ENCODE measurements at regions not wholly inside any gene's neighbourhood (a gene's known extent, or its start where the extent isn't known, plus 50 kb on each side); places are given as distances from the start of the nearest gene placed in this dataset.

- Histone ChIP-seq H3K9me3 (replicated peaks) (peaks cover 5% of the 10 kb centered on the region), H3K4me1 (no peaks in the 10 kb centered on the region), H3K36me3 (no peaks in the 10 kb centered on the region), H3K4me3 (no peak overlapping the region), H3K27ac (replicated peaks) (no peak overlapping the region), H3K27me3 (ENCODE audit: low read depth) (peaks cover 28% of the 10 kb centered on the region)
- DNase-seq: no peak
- TF ChIP-seq CTCF (IDR thresholded peaks at IDR 0.05; ENCODE audit: borderline replicate concordance): no peak
- intact Hi-C loops (cut with micrococcal nuclease): no loop called here
Measured at GRCh38 chr11:127270851-127271250, 270.3 kb upstream of the KIRREL3 start.

GRCh38 chr11:127269911-127270310 lies 269.3 kb upstream of the KIRREL3 start:
- H3K27me3 ChIP-seq (ENCODE audit: low read depth): peaks cover 18% of the 10 kb centered on the region
- H3K4me1 ChIP-seq: no peaks in the 10 kb centered on the region
- no peak overlapping the region for H3K27ac ChIP-seq (replicated peaks)
- H3K9me3 ChIP-seq (replicated peaks): peaks cover 5% of the 10 kb centered on the region
- intact Hi-C loops (cut with micrococcal nuclease): no loop called here
- no peak overlapping the region for H3K4me3 ChIP-seq
- DNase-seq: no peak
- no peak for TF ChIP-seq CTCF (IDR thresholded peaks at IDR 0.05; ENCODE audit: borderline replicate concordance)
- no peaks in the 10 kb centered on the region for H3K36me3 ChIP-seq

- no peaks in the 10 kb centered on the region for H3K4me1 ChIP-seq
- H3K27me3 ChIP-seq (ENCODE audit: low read depth): peaks cover 17% of the 10 kb centered on the region
- no peak for DNase-seq
- intact Hi-C loops (cut with micrococcal nuclease): no loop called here
- H3K36me3 ChIP-seq: no peaks in the 10 kb centered on the region
- H3K27ac ChIP-seq (replicated peaks): no peak overlapping the region
- H3K9me3 ChIP-seq (replicated peaks): peaks cover 5% of the 10 kb centered on the region
- TF ChIP-seq CTCF (IDR thresholded peaks at IDR 0.05; ENCODE audit: borderline replicate concordance): no peak
- H3K4me3 ChIP-seq: no peak overlapping the region
Measured at GRCh38 chr11:127268932-127269331, 268.4 kb upstream of the KIRREL3 start.

GRCh38 chr11:127268521-127268920 lies 268.0 kb upstream of the KIRREL3 start:
- H3K4me3 ChIP-seq: no peak overlapping the region
- H3K4me1 ChIP-seq: no peaks in the 10 kb centered on the region
- TF ChIP-seq CTCF (IDR thresholded peaks at IDR 0.05; ENCODE audit: borderline replicate concordance): no peak
- intact Hi-C loops (cut with micrococcal nuclease): no loop called here
- no peak for DNase-seq
- H3K27ac ChIP-seq (replicated peaks): no peak overlapping the region
- peaks cover 5% of the 10 kb centered on the region for H3K9me3 ChIP-seq (replicated peaks)
- H3K27me3 ChIP-seq (ENCODE audit: low read depth): peaks cover 17% of the 10 kb centered on the region
- H3K36me3 ChIP-seq: no peaks in the 10 kb centered on the region

GRCh38 chr11:127259102-127259501 lies 258.5 kb upstream of the KIRREL3 start:
- Histone ChIP-seq H3K4me3 (no peak overlapping the region), H3K9me3 (replicated peaks) (no peaks in the 10 kb centered on the region), H3K27me3 (ENCODE audit: low read depth) (no peaks in the 10 kb centered on the region), H3K4me1 (peaks cover 4% of the 10 kb centered on the region), H3K36me3 (no peaks in the 10 kb centered on the region), H3K27ac (replicated peaks) (no peak overlapping the region)
- intact Hi-C loops (cut with micrococcal nuclease): no loop called here
- TF ChIP-seq CTCF (IDR thresholded peaks at IDR 0.05; ENCODE audit: borderline replicate concordance): no peak
- DNase-seq: no peak

GRCh38 chr11:127255209-127255608 lies 254.6 kb upstream of the KIRREL3 start:
- no peak for TF ChIP-seq CTCF (IDR thresholded peaks at IDR 0.05; ENCODE audit: borderline replicate concordance)
- DNase-seq: no peak

More at GRCh38 chr11:127255209-127255608, 254.6 kb upstream of the KIRREL3 start:
- peaks cover 30% of the 10 kb centered on the region for H3K4me1 ChIP-seq
- no peaks in the 10 kb centered on the region for H3K9me3 ChIP-seq (replicated peaks)
- H3K4me3 ChIP-seq: no peak overlapping the region
- H3K27ac ChIP-seq (replicated peaks): no peak overlapping the region
- no peaks in the 10 kb centered on the region for H3K36me3 ChIP-seq
- intact Hi-C loops (cut with micrococcal nuclease): no loop called here
- H3K27me3 ChIP-seq (ENCODE audit: low read depth): no peaks in the 10 kb centered on the region

Measured in left ventricle myocardium inferior (tissue), 1 donor.